Osteoblast (primary cell): ENCODE measurements at regions not wholly inside any gene's neighbourhood (a gene's known extent, or its start where the extent isn't known, plus 50 kb on each side); places are given as distances from the start of the nearest gene placed in this dataset.

Experiments
- DNase-seq: peaks from one replicate; pipeline ENCODE4 v3.0.0; 2011; ENCODE audit warnings: low spot score, mixed read lengths; ENCODE audit not compliant: insufficient read length; ENCODE audit errors: missing footprints
- H2AFZ ChIP-seq: 2 replicates; pipeline ENCODE4 v1.6.0; 2011; ENCODE audit warnings: mild to moderate bottlenecking, low read length
- H3K27ac ChIP-seq: 2 replicates; pipeline ENCODE4 v1.5.1; 2011; ENCODE audit warnings: mild to moderate bottlenecking, low read depth, low read length, moderate library complexity
- H3K27me3 ChIP-seq: 2 replicates; pipeline ENCODE4 v1.6.0; 2012; ENCODE audit warnings: mild to moderate bottlenecking, control low read depth, inconsistent platforms, low read length, moderate library complexity; ENCODE audit not compliant: insufficient read depth
- H3K36me3 ChIP-seq: 2 replicates; pipeline ENCODE4 v1.5.1; 2011; ENCODE audit warnings: mild to moderate bottlenecking, low read length, control low read depth, moderate library complexity; ENCODE audit not compliant: insufficient read depth
- H3K4me1 ChIP-seq: 2 replicates; pipeline ENCODE4 v1.5.1; 2011; ENCODE audit warnings: mild to moderate bottlenecking, low read length, control low read depth, moderate library complexity; ENCODE audit not compliant: insufficient read depth
- H3K4me2 ChIP-seq: 2 replicates; pipeline ENCODE4 v1.6.0; 2011; ENCODE audit warnings: mild to moderate bottlenecking, low read length; ENCODE audit not compliant: insufficient read depth
- H3K4me3 ChIP-seq: fragments of 200-600 bp; sonication (generic); 3 replicates; pipeline ENCODE4 v1.5.1; 2012; ENCODE audit warnings: mild to moderate bottlenecking, low read length, inconsistent platforms; ENCODE audit not compliant: insufficient read depth
- H3K79me2 ChIP-seq: 2 replicates; pipeline ENCODE4 v1.6.0; 2012; ENCODE audit warnings: mild to moderate bottlenecking, low read length, control low read depth, inconsistent platforms; ENCODE audit not compliant: insufficient read depth
- H3K9me3 ChIP-seq: 2 replicates; pipeline ENCODE4 v1.5.1; 2011; ENCODE audit warnings: low read depth, low read length, control low read depth
- H4K20me1 ChIP-seq: 2 replicates; pipeline ENCODE4 v1.6.0; 2012; ENCODE audit warnings: mild to moderate bottlenecking, low read length, control low read depth; ENCODE audit not compliant: insufficient read depth
- TF ChIP-seq, protein P1 (sequence below): IDR thresholded peaks from 2 replicates; pipeline ENCODE4 v1.5.1; 2011; ENCODE audit warnings: mild to moderate bottlenecking, low read depth, low read length, moderate library complexity; ENCODE audit errors: extremely low read depth

DNA sequence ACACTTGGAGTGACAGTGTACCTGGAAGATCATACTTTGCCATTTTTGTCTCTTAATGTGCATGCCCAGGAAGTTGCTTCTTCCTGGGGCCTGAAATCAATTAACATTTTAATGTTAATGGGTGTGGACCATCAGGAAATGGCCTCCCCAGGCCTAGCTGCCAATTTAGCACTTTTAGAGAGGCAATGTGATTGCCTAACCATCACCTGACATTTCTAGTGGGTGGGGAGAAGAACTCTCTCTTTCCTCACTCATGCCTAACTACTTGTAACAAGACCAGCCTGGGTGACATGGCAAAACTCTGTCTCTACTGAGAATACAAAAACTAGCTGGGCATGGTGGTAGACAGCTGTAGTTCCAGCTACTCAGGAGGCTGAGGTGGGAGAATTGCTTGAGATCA lies 549.0 kb upstream of the RGS18 start:
- Histone ChIP-seq H3K4me3 (no peak overlapping the region), H3K4me1 (no peaks in the 10 kb centered on the region), H3K9me3 (no peaks in the 10 kb centered on the region), H4K20me1 (no peaks in the 10 kb centered on the region), H3K36me3 (no peaks in the 10 kb centered on the region), H3K27ac (no peak overlapping the region), H3K79me2 (no peaks in the 10 kb centered on the region), H2AFZ (no peak overlapping the region), H3K27me3 (no peaks in the 10 kb centered on the region), H3K4me2 (no peak overlapping the region)
- TF ChIP-seq, protein P1, sequence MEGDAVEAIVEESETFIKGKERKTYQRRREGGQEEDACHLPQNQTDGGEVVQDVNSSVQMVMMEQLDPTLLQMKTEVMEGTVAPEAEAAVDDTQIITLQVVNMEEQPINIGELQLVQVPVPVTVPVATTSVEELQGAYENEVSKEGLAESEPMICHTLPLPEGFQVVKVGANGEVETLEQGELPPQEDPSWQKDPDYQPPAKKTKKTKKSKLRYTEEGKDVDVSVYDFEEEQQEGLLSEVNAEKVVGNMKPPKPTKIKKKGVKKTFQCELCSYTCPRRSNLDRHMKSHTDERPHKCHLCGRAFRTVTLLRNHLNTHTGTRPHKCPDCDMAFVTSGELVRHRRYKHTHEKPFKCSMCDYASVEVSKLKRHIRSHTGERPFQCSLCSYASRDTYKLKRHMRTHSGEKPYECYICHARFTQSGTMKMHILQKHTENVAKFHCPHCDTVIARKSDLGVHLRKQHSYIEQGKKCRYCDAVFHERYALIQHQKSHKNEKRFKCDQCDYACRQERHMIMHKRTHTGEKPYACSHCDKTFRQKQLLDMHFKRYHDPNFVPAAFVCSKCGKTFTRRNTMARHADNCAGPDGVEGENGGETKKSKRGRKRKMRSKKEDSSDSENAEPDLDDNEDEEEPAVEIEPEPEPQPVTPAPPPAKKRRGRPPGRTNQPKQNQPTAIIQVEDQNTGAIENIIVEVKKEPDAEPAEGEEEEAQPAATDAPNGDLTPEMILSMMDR = no peak
- no peak for DNase-seq

DNA sequence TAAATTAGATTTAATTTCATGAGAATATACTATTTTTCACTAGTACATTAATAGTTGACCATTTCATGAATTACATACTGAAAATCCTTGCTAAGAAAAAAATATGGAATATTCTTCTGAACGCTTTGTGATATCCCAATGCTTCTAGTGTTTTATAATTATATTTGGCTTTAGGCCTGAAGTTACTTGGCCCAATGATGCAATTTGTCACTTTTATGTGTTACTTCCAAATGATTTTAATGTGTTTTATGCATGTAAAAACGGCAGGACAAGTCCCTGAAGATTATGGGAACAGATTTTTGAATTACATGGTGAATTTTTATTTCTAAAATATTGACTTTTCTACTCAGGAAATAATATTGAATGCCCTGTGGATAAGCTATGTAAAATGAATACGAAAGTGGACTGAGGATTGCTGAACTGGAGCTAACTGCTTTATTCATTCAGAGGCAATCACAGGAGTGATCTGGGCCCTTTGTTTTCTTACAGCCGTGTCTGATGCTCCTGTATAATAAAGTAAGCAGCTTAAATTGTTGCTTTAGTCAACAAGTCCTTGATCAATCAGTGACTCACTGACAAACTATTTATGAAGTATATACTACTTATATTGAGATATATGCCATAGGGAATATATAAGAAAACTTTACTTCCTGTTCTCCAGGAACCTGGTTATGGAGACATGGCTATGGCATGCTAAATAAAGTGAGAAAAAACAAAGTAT lies 543.0 kb upstream of the RGS18 start:
- no peak overlapping the region for H3K27ac ChIP-seq
- no peak overlapping the region for H2AFZ ChIP-seq
- H3K9me3 ChIP-seq = no peaks in the 10 kb centered on the region
- no peak for DNase-seq
- no peaks in the 10 kb centered on the region for H3K36me3 ChIP-seq
- H4K20me1 ChIP-seq = no peaks in the 10 kb centered on the region
- H3K4me2 ChIP-seq = no peak overlapping the region
- H3K4me3 ChIP-seq = no peak overlapping the region
- H3K27me3 ChIP-seq = no peaks in the 10 kb centered on the region
- TF ChIP-seq, protein P1 = no peak
- no peaks in the 10 kb centered on the region for H3K4me1 ChIP-seq
- H3K79me2 ChIP-seq = no peaks in the 10 kb centered on the region

DNA sequence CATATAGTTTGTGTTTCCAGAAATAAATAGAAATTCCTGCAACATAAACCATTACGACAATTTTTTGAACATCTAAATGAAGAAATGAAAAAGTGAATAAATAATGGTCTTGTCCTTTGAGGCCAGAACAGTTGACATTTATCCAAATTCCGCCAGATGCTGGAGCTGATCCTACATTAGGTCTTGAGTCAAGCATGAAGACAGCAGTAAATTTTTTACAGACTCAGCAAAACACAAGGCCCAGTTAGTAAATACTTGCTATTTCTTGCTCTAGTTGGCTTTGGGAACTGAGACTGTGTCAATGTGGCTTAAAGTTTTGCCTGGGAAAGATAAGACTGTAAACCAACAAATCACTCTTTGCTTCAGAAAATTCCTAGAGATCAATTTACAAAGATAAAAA lies 540.1 kb upstream of the RGS18 start:
- Histone ChIP-seq H2AFZ (no peak overlapping the region), H3K79me2 (no peaks in the 10 kb centered on the region), H3K4me2 (no peak overlapping the region), H3K27ac (no peak overlapping the region), H3K36me3 (no peaks in the 10 kb centered on the region), H3K4me3 (no peak overlapping the region), H3K9me3 (no peaks in the 10 kb centered on the region), H3K27me3 (no peaks in the 10 kb centered on the region), H3K4me1 (no peaks in the 10 kb centered on the region), H4K20me1 (no peaks in the 10 kb centered on the region)
- TF ChIP-seq, protein P1 = no peak
- DNase-seq = no peak

DNA sequence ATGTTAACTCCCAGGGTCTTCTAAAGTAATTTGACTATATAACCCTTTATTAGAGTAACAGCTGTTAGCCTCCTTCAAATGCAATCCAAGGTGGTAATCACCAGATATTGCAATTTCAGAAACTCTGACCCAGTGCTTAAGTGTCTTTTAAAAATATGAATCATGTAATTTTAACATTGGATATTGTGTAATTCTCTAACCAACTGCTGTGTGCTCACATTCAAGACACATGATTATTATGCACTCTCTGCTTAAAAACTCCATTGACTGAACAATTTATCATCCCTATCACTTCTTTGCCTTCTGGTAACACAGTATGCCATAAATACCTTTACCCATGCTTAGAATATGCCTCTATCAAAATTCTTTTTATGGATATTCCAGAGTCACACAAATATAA lies 537.4 kb upstream of the RGS18 start:
- Histone ChIP-seq H3K79me2 (no peaks in the 10 kb centered on the region), H3K4me3 (no peak overlapping the region), H3K4me2 (no peak overlapping the region), H3K36me3 (no peaks in the 10 kb centered on the region), H3K9me3 (no peaks in the 10 kb centered on the region), H3K27ac (no peak overlapping the region), H3K27me3 (no peaks in the 10 kb centered on the region), H2AFZ (no peak overlapping the region), H4K20me1 (no peaks in the 10 kb centered on the region), H3K4me1 (no peaks in the 10 kb centered on the region)
- TF ChIP-seq, protein P1 = no peak
- no peak for DNase-seq
